ENCODE measurements at regions not wholly inside any gene's neighbourhood (a gene's known extent, or its start where the extent isn't known, plus 50 kb on each side); places are given as distances from the start of the nearest gene placed in this dataset.

DNA sequence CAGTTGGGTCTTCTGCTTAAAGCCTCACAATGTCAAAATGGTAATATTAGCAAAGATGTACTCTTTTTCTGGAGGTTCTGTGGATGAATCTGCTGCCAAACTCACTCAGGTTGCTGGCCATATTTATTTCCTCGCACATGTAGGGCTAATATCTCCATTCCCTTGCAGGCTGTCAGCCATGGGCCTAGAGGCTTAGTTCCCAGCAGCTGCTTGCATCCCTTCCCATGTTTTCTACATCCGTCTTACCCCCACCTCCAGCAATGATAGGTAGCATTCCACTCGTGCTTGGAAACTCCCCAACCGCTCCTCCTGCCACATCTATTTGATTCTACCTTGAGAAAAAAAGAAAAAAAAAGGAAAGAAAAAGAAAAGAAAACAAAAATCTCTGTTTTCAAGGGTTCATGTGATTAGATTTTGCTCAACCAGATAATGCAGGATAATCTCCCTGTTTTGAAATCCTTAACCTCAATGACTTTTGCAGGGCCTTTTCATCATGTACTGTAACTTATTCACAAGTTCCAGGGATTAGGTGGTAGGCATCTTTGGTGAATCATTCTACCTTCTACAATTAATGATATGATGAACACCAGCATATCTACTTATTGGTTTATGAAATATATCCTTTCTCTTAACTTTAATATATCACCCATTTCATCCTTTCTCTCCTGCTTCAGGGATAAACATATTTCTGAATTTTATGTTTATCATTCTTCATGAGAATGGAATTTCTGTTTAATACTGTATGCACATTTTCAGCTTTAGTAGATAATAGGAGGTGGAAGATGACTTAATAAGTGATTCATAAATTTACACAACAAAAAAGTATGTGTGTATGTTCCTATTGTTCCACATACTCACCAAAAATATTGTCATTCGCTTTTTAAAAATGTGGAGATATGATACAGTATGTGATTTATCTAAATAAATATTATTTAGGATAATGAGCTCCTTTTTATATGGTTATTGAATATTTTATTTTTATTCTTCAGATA is 931.9 kb downstream of the SLITRK5 start:
- H3K27me3 Mint-ChIP-seq: no peaks in the 10 kb centered on the region

DNA sequence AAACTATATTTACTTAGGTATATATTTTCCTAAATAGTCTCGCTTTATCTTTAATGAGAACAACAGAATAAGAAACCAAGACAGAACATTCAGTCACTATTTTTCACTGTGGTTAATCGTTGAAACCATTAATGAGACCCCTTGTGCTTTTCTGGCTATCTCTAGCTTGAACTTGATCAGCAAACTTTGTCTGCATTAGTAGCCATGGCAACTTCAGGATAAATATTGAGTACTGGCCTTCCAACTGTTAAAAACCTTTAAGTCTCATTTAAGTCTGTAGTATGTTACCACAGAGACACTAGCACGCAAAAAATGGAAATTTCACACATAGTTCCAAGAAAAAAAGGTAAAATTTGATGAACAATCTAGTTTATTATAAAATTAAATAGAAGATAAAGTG is 946.0 kb downstream of the SLITRK5 start:
- H3K9me3 Mint-ChIP-seq: peaks cover 3% of the 10 kb centered on the region
- H3K27me3 Mint-ChIP-seq: no peaks in the 10 kb centered on the region
- H3K27ac Mint-ChIP-seq: no peak overlapping the region
- no peaks in the 10 kb centered on the region for H3K36me3 Mint-ChIP-seq
- H3K4me1 Mint-ChIP-seq: peaks cover 6% of the 10 kb centered on the region
- H3K4me3 Mint-ChIP-seq: no peak overlapping the region
- DNase-seq: no peak

More for the DNA sequence above, 931.9 kb downstream of the SLITRK5 start:
- Mint-ChIP-seq H3K27ac (no peak overlapping the region), H3K4me3 (no peak overlapping the region), H3K36me3 (no peaks in the 10 kb centered on the region), H3K4me1 (no peaks in the 10 kb centered on the region), H3K9me3 (no peaks in the 10 kb centered on the region)
- no peak for DNase-seq

DNA sequence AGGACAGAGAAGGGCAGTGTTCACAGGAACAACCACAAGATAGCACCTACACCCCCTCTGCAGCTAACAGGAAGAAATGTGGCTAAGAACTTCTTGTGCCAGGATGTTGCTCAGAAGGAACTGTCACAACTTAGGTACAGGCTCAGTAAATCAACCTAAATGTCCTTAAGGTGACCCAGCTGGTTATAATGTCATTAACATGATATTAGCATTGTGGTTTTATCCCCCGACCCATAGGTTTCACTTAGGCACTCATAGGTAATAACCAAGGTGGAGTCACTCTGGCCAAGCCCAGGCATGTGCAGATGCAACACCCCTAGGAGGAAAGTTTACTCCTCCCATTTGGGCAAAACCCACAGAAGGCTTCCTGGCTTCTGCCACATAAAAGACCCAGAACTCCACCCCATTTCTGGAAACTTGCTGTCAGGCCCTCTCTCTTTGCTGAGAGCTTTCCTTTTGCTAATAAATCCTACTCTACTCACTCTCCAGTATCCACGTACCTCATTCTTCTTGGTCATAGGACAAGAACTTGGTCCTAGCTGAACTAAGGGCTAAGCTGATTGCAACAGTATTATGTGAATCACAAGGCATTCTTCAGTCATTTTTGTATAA is 951.3 kb downstream of the SLITRK5 start:
- H3K27ac Mint-ChIP-seq: peak overlapping the region; percentile 56
- peaks cover 17% of the 10 kb centered on the region for H3K4me1 Mint-ChIP-seq
- no peaks in the 10 kb centered on the region for H3K36me3 Mint-ChIP-seq
- peaks cover 8% of the 10 kb centered on the region for H3K9me3 Mint-ChIP-seq
- peak; percentile 6 for DNase-seq
- H3K4me3 Mint-ChIP-seq: no peak overlapping the region
- no peaks in the 10 kb centered on the region for H3K27me3 Mint-ChIP-seq

DNA sequence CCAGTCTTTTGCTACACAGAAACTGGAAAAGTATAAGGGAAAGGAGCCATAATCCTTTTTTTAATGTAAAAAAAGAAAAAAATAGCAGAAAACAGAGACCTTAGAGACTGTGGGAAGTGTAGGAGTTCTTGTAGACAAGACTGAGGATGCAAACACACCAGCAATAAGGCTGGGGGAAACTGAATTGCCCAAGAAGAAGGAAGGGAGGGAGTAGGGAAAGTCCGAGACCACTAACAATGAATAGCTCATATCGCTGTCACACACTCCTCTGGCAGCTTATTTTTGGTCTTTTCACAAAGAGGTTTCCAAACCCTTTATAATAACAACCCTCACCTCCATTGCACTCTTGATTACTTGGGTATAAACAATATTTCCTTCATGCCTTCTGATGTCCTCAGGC is 952.0 kb downstream of the SLITRK5 start:
- no peak overlapping the region for H3K4me3 Mint-ChIP-seq
- H3K27ac Mint-ChIP-seq: peak overlapping the region; percentile 51

DNA sequence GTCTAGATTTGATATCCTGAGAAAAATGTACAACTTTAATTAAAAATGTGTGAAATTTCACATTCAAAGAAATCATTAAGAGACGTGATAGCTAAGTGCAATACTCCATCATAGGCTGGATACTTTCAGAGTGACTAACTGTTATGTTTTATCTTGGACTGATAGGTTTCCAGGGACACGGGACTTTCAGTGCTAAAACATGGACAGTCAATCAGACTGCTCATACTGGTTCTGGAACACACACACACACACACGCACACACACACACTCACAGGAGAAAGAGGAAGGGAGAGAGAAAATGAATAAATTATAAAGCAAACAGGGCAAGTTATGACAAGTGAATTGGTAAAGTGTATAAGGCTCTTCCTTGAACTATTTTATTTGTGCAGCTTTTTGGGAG is 955.9 kb downstream of the SLITRK5 start:
- peaks cover 10% of the 10 kb centered on the region for H3K9me3 Mint-ChIP-seq
- H3K27me3 Mint-ChIP-seq: no peaks in the 10 kb centered on the region
- H3K4me3 Mint-ChIP-seq: no peak overlapping the region
- DNase-seq: no peak
- H3K27ac Mint-ChIP-seq: no peak overlapping the region
- no peaks in the 10 kb centered on the region for H3K36me3 Mint-ChIP-seq
- H3K4me1 Mint-ChIP-seq: peaks cover 11% of the 10 kb centered on the region

More for the DNA sequence above, 952.0 kb downstream of the SLITRK5 start:
- peaks cover 17% of the 10 kb centered on the region for H3K4me1 Mint-ChIP-seq
- H3K36me3 Mint-ChIP-seq: no peaks in the 10 kb centered on the region
- H3K27me3 Mint-ChIP-seq: no peaks in the 10 kb centered on the region
- DNase-seq: no peak
- peaks cover 8% of the 10 kb centered on the region for H3K9me3 Mint-ChIP-seq

DNA sequence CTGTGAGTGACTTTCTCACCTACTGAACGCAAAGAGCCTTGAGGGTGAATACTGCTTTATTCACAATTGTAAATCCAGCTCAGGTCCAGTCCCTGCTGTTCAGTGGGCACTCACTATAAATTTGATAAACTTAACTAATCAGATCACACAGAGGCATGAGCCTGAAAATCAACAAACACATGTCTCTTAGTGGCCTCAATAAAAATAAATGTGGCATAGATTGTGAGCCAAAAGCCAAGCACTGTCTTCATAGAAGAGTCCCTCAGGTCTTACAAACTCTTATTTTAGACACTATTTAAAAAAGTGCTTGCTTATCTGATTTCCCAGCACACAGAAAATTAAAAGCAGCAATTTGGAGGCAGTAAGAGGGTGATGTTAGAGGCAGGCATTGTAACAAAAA is 957.7 kb downstream of the SLITRK5 start:
- no peaks in the 10 kb centered on the region for H3K4me1 Mint-ChIP-seq
- H3K4me3 Mint-ChIP-seq: no peak overlapping the region
- no peak for DNase-seq
- H3K27ac Mint-ChIP-seq: no peak overlapping the region
- no peaks in the 10 kb centered on the region for H3K36me3 Mint-ChIP-seq
- peaks cover 6% of the 10 kb centered on the region for H3K9me3 Mint-ChIP-seq
- no peaks in the 10 kb centered on the region for H3K27me3 Mint-ChIP-seq

DNA sequence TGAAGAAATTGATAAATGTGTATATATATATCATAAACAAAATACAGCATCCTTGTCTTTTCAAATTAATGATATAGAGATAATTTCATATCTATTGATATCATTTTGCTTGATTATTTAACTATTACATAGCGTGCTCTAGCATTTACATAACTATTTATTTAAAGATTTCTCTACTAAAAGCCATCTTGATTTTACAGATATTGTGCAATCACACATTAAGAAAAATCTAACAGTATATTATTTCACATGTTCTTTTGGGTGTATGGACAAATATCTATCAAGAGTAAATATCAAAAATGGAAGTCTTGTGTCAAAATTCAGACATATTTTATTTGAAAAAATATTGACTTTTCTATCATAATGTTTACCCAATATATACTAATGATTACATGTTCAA is 966.8 kb downstream of the SLITRK5 start:
- H3K9me3 Mint-ChIP-seq: peaks cover 3% of the 10 kb centered on the region
- H3K36me3 Mint-ChIP-seq: no peaks in the 10 kb centered on the region

DNA sequence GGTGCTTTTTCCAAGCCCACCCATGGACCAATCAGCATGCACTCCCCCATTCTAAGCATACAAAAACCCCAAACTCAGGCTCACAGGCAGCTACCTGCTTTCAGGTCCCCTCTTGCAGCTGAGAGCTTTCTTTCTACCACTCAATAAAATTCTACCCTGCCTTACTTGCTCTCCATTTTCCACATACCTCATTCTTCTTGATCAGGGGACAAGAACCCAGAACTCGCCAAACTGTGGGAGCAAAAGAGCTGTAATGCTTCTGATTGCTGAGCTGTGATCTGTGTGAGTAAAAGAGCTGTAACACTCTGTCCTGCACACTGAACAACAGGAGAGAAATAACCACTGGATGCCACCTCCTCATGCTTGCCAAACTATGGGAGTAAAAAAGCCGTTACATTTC is 972.1 kb downstream of the SLITRK5 start:
- Mint-ChIP-seq H3K9me3 (peaks cover 7% of the 10 kb centered on the region), H3K36me3 (no peaks in the 10 kb centered on the region), H3K4me1 (no peaks in the 10 kb centered on the region), H3K27ac (no peak overlapping the region), H3K27me3 (no peaks in the 10 kb centered on the region), H3K4me3 (no peak overlapping the region)
- no peak for DNase-seq

More for the DNA sequence above, 966.8 kb downstream of the SLITRK5 start:
- Mint-ChIP-seq H3K4me3 (no peak overlapping the region), H3K27me3 (no peaks in the 10 kb centered on the region), H3K27ac (no peak overlapping the region), H3K4me1 (no peaks in the 10 kb centered on the region)
- DNase-seq: no peak

DNA sequence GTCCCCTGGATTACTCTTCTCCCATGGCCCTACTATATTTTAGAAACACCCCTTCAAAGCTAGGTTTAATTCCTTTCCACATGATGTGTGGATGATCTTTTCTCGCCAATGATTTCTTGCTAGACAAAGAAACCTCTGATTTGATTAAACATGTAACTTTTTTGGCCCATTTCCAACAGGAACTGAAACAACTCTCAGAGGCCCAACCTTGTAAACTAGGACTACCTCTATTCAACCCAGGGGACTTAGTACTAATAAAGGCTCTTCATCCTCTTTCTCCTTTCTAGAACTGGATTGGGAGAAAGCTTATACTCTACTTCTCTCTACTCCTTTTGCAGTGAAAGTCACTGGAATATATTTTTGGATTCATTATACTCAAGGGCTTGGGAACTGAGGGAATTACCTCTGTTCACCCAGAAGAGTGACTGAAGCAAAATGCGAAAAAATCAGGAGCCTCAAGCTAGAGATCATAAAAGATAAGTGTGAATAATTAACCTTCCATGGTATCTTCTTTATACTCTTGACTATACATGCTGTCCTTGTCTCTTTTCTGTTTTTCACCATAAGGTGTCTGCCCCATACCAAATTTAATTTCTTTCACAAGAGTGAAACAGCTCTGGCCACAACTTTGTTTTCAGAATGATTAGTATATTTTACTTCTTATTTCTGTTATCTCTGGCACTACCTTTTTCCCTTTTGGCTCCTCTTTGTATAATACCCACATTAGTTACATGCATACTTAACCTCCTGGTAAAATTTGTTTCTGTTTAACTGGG is 977.6 kb downstream of the SLITRK5 start:
- DNase-seq: no peak
- Mint-ChIP-seq H3K9me3 (peaks cover 14% of the 10 kb centered on the region), H3K4me1 (peaks cover 4% of the 10 kb centered on the region), H3K4me3 (no peak overlapping the region), H3K36me3 (no peaks in the 10 kb centered on the region), H3K27ac (no peak overlapping the region), H3K27me3 (no peaks in the 10 kb centered on the region)

DNA sequence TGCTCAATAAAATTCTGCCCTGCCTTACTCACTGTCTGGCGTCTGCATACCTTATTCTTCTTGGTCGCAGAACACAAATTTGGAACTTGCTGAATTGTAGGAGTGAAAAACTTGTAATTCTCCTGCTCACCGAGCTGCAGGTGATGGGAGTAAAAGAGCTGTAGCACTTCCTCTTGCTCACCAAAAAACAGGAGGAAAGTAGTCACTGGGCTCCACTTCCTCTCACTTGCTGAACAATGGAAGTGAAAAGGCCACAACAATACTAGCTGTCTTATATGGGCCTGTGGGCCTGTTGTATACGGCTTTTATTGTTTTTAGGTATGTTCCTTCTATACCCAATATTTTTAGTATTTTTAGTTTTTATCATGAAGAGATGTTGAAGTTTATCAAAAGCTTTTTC is 978.7 kb downstream of the SLITRK5 start:
- peak overlapping the region; percentile 42 for H3K27ac Mint-ChIP-seq
- DNase-seq: no peak
- no peak overlapping the region for H3K4me3 Mint-ChIP-seq
- peaks cover 4% of the 10 kb centered on the region for H3K4me1 Mint-ChIP-seq
- no peaks in the 10 kb centered on the region for H3K27me3 Mint-ChIP-seq
- peaks cover 14% of the 10 kb centered on the region for H3K9me3 Mint-ChIP-seq
- H3K36me3 Mint-ChIP-seq: no peaks in the 10 kb centered on the region

DNA sequence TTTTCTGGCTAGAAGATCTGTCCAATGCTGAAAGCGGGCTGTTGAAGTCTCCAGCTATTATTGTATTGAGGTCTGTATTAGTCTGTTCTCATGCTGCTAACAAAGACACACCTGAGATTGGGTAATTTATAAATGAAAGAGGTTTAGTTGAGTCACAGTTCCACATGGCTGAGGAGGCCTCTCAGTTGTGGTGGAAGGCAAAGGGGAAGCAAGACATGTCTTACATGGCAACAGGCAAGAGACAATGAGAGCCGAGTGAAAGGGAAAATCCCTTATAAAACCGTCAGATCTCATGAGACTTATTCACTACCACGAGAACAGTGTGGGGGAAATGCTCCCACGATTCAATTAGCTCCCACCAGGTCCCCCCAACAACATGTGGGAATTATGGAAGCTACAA is 980.4 kb downstream of the SLITRK5 start:
- H3K27ac Mint-ChIP-seq: no peak overlapping the region
- H3K27me3 Mint-ChIP-seq: no peaks in the 10 kb centered on the region
- H3K4me3 Mint-ChIP-seq: no peak overlapping the region
- peaks cover 14% of the 10 kb centered on the region for H3K9me3 Mint-ChIP-seq
- H3K36me3 Mint-ChIP-seq: no peaks in the 10 kb centered on the region
- H3K4me1 Mint-ChIP-seq: peaks cover 4% of the 10 kb centered on the region
- DNase-seq: no peak

DNA sequence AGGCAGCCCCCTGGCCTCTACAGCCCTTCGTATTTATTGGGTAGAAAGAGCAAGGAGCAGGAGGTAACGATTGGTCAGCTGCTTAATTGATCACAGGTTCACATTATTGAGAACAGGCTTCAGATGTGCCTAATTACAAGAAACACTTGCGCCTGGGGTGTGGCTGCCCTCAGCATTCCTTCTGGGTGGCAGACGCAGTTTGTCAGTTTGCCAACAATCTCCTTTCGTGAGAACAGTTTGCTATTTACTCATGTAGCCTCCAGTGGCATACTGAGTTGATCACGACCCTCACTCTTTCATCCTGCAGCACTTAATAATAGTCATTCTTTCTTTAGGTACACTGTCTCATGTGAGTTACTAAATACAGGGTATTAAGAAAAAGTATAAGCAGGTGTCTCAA is 985.6 kb downstream of the SLITRK5 start:
- Mint-ChIP-seq H3K36me3 (no peaks in the 10 kb centered on the region), H3K27ac (no peak overlapping the region), H3K4me3 (no peak overlapping the region), H3K27me3 (no peaks in the 10 kb centered on the region), H3K9me3 (peaks cover 6% of the 10 kb centered on the region), H3K4me1 (no peaks in the 10 kb centered on the region)
- no peak for DNase-seq

DNA sequence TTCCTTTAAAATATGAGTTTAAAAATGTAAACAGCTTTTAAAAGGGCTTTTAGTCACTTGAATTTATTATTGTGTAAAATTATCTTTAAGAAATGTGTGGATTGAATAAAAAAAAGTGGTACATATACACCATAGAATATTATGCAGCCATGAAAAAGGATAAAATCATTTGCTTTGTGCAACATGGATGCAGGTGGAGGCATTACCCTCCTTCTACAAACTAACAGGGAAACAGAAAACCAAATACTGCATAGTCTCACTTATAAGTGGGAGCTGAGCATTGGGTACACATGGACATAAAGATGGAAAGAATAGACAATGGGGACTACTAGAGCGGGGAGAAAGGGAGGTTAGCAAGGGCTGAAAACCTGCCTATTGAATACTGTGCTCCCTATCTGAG is 999.3 kb downstream of the SLITRK5 start:
- H3K27ac Mint-ChIP-seq: no peak overlapping the region
- no peaks in the 10 kb centered on the region for H3K27me3 Mint-ChIP-seq
- H3K36me3 Mint-ChIP-seq: no peaks in the 10 kb centered on the region
- no peak overlapping the region for H3K4me3 Mint-ChIP-seq
- no peaks in the 10 kb centered on the region for H3K4me1 Mint-ChIP-seq
- DNase-seq: no peak
- H3K9me3 Mint-ChIP-seq: peaks cover 5% of the 10 kb centered on the region

DNA sequence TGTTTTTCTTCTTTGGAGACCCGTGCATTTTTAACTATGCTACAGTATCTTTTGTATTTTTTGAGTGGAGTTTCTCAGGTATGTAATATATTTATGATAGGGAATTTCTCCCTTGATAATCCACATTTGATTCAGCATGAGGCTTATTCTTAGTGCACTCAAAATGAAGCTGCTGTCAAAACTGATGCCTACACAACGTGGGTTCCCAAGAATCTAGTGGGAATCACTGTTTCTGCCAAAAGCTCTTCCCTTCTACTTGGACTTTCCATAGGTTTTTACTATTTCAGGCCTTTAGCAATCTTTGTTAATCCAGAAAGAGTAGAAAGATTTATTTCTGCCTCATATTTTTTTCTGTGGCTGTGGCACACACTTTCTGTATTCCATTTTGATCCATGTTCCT is 1003.7 kb downstream of the SLITRK5 start:
- H3K27me3 Mint-ChIP-seq: no peaks in the 10 kb centered on the region
- peaks cover 5% of the 10 kb centered on the region for H3K9me3 Mint-ChIP-seq
- H3K36me3 Mint-ChIP-seq: no peaks in the 10 kb centered on the region
- H3K27ac Mint-ChIP-seq: no peak overlapping the region
- DNase-seq: no peak
- H3K4me1 Mint-ChIP-seq: no peaks in the 10 kb centered on the region
- no peak overlapping the region for H3K4me3 Mint-ChIP-seq

DNA sequence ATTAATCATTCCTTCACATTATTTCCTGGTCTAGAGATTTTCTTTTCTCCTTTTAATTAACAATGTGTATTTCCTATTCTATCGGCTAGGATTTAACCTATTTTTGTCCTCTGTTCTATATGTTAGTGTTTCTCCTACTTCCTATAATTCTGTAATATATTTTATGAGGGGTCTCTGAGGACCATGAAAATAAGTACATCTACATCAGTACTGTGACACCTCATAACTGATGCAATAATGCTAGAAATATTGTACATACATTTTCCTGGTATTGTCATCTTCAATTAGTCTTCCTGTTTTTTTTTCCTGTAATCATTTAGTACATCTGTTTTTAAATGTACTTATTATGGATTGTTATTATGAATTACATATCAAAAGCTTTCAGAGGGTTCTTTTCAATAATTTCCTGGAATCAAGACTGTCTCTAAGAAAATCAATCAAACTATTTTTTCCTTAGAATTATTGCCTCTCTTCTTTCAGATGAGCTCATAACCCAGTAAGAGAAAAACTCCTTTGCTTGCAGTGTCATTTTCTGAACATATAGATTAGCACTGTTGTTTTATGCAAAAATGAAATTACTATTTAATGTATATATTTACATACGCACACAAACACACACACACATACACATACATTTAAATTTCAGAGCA is 1004.3 kb downstream of the SLITRK5 start:
- Mint-ChIP-seq H3K9me3 (peaks cover 4% of the 10 kb centered on the region), H3K27me3 (no peaks in the 10 kb centered on the region), H3K27ac (no peak overlapping the region), H3K4me1 (no peaks in the 10 kb centered on the region), H3K4me3 (no peak overlapping the region), H3K36me3 (no peaks in the 10 kb centered on the region)
- DNase-seq: no peak

Measured in activated naive CD8-positive, alpha-beta T cell treated with anti-CD3 and anti-CD28 coated beads for 36 hours (primary cell).